RWPE2 (cell line): ENCODE measurements at regions not wholly inside any gene's neighbourhood (a gene's known extent, or its start where the extent isn't known, plus 50 kb on each side); places are given as distances from the start of the nearest gene placed in this dataset.

Source experiments
- ATAC-seq: fragments of 200-7000 bp; cut with Tn5 transposase; 3 replicates; pipeline ENCODE4 v1.9.1; 2021; ENCODE audit warnings: low read depth
- DNase-seq: peaks from one replicate; pipeline ENCODE4 v3.0.0-alpha.2; 2020; ENCODE audit warnings: low spot score
- H3K27ac ChIP-seq: fragments of 450-650 bp; 2 replicates; pipeline ENCODE4 v1.5.1; 2017; ENCODE audit warnings: mild to moderate bottlenecking; ENCODE audit not compliant: poor library complexity, severe bottlenecking
- H3K27me3 ChIP-seq: fragments of 250-450 bp; sonication (Bioruptor Pico); 2 replicates; pipeline ENCODE4 v1.5.1; 2021; ENCODE audit warnings: mild to moderate bottlenecking, moderate library complexity; ENCODE audit not compliant: insufficient read depth, poor library complexity, severe bottlenecking
- H3K36me3 ChIP-seq: fragments of 250-450 bp; sonication (Bioruptor Pico); 2 replicates; pipeline ENCODE4 v1.5.1; 2020; ENCODE audit warnings: low read depth, mild to moderate bottlenecking, moderate library complexity
- H3K4me1 ChIP-seq: fragments of 250-450 bp; sonication (Bioruptor Pico); 2 replicates; pipeline ENCODE4 v1.5.1; 2021; ENCODE audit warnings: mild to moderate bottlenecking, moderate library complexity; ENCODE audit not compliant: insufficient read depth, poor library complexity, severe bottlenecking
- H3K4me3 ChIP-seq: fragments of 250-450 bp; sonication (Bioruptor Pico); 2 replicates; pipeline ENCODE4 v1.5.1; 2021; ENCODE audit warnings: mild to moderate bottlenecking, moderate library complexity; ENCODE audit not compliant: severe bottlenecking
- H3K9me3 ChIP-seq: fragments of 250-450 bp; sonication (Bioruptor Pico); 2 replicates; pipeline ENCODE4 v1.5.1; 2021; ENCODE audit warnings: mild to moderate bottlenecking, moderate library complexity; ENCODE audit not compliant: severe bottlenecking
- CTCF ChIP-seq: fragments of 450-650 bp; IDR thresholded peaks from one replicate; pipeline ENCODE4 v1.5.1; 2017; ENCODE audit warnings: mild to moderate bottlenecking, moderate library complexity; ENCODE audit not compliant: poor library complexity, severe bottlenecking

- DNase-seq (no peak), ATAC-seq (no peak)
- Histone ChIP-seq H3K9me3 (no peaks in the 10 kb centered on the region), H3K27me3 (no peaks in the 10 kb centered on the region), H3K4me1 (peaks cover 8% of the 10 kb centered on the region), H3K27ac (no peak overlapping the region), H3K36me3 (no peaks in the 10 kb centered on the region), H3K4me3 (no peak overlapping the region)
- no peak for TF ChIP-seq CTCF
Observed at GRCh38 chr2:211144078-211144477, 587.7 kb downstream of the CPS1 start.

GRCh38 chr2:211144974-211145665, 588.7 kb downstream of the CPS1 start:
- Histone ChIP-seq H3K27ac (no peak overlapping the region), H3K36me3 (no peaks in the 10 kb centered on the region), H3K4me1 (peaks cover 8% of the 10 kb centered on the region), H3K4me3 (no peak overlapping the region), H3K27me3 (no peaks in the 10 kb centered on the region), H3K9me3 (no peaks in the 10 kb centered on the region)
- no peak for DNase-seq
- ATAC-seq, result no peak
- TF ChIP-seq CTCF, result no peak

GRCh38 chr2:211149731-211150130, 593.3 kb downstream of the CPS1 start:
- ATAC-seq, result no peak
- no peak for DNase-seq
- H3K9me3 ChIP-seq, result no peaks in the 10 kb centered on the region
- H3K36me3 ChIP-seq, result no peaks in the 10 kb centered on the region
- no peak overlapping the region for H3K4me3 ChIP-seq
- no peaks in the 10 kb centered on the region for H3K4me1 ChIP-seq
- no peak overlapping the region for H3K27ac ChIP-seq
- no peaks in the 10 kb centered on the region for H3K27me3 ChIP-seq
- no peak for TF ChIP-seq CTCF

GRCh38 chr2:211157211-211157610, 600.8 kb downstream of the CPS1 start:
- no peak for ATAC-seq
- Histone ChIP-seq H3K36me3 (no peaks in the 10 kb centered on the region), H3K4me1 (no peaks in the 10 kb centered on the region), H3K27ac (no peak overlapping the region), H3K27me3 (peaks cover 6% of the 10 kb centered on the region), H3K4me3 (no peak overlapping the region), H3K9me3 (no peaks in the 10 kb centered on the region)
- no peak for DNase-seq
- TF ChIP-seq CTCF, result no peak

- Histone ChIP-seq H3K4me1 (no peaks in the 10 kb centered on the region), H3K9me3 (no peaks in the 10 kb centered on the region), H3K4me3 (no peak overlapping the region), H3K36me3 (no peaks in the 10 kb centered on the region), H3K27me3 (peaks cover 6% of the 10 kb centered on the region), H3K27ac (no peak overlapping the region)
- peak; percentile 91 for TF ChIP-seq CTCF
- ATAC-seq (peak; percentile 91), DNase-seq (peak; percentile 62)
Observed at GRCh38 chr2:211157856-211158463, 601.6 kb downstream of the CPS1 start.
